ENCODE measurements at regions not wholly inside any gene's neighbourhood (a gene's known extent, or its start where the extent isn't known, plus 50 kb on each side); places are given as distances from the start of the nearest gene placed in this dataset.

DNA sequence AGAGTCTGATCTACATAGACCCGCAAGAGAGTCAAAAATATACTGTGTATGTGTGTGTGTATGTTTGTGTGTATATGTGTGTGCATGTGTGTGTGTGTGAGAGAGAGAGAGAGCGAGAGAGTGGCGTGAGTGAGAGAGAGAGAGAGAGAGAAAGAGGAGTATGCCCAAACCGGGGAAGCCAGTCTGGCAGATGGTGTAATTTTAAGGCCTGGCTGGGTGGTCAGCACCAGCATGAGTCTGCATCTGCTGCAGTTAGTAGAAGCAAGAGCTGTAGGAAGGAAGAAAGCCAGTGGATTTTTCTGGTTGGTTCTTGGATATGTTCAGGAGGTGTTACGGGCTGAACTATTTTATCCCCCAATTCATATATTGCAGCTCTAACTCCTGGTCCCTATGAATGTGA is 75.2 kb downstream of the ACTBL2 start:
- DNase-seq: no peak
- Histone ChIP-seq H3K4me2 (replicated peaks; ENCODE audit: extremely low read depth, low read length, poor library complexity, severe bottlenecking) (no peak overlapping the region), H3K79me2 (ENCODE audit: insufficient read depth, low read length) (no peaks in the 10 kb centered on the region), H3K4me3 (replicated peaks in 1 of 3; ENCODE audit: low read depth in 2 of 3, low read length in 3 of 3) (no peak overlapping the region), H4K20me1 (ENCODE audit: insufficient read depth, low read length) (no peaks in the 10 kb centered on the region), H3K27ac (ENCODE audit: low read depth in 1 of 2, low read length in 2 of 2) (no peak overlapping the region), H3K27me3 (ENCODE audit: control insufficient read depth in 2 of 2, insufficient read depth in 2 of 2, low read length in 2 of 2) (no peaks in the 10 kb centered on the region), H2AFZ (ENCODE audit: insufficient read depth, low read depth, low read length, poor library complexity, severe bottlenecking) (peak overlapping the region; percentile 26), H3K9me3 (replicated peaks in 1 of 2; ENCODE audit: control insufficient read depth in 1 of 2, insufficient read depth in 1 of 2, low read length in 2 of 2) (no peaks in the 10 kb centered on the region), H3K36me3 (replicated peaks in 1 of 2; ENCODE audit: control insufficient read depth in 1 of 2, insufficient read depth in 2 of 2, low read length in 2 of 2) (no peaks in the 10 kb centered on the region), H3K4me1 (ENCODE audit: control insufficient read depth in 1 of 2, insufficient read depth in 2 of 2, low read length in 2 of 2) (peaks cover 5 to 11% of the 10 kb centered on the region in 2 donors), H3K9ac (ENCODE audit: insufficient read depth, low read length, poor library complexity, severe bottlenecking) (no peak overlapping the region)
- Mint-ChIP-seq H3K36me3 (no peaks in the 10 kb centered on the region), H3K4me1 (peaks cover 5% of the 10 kb centered on the region), H3K4me3 (no peak overlapping the region), H3K27ac (no peak overlapping the region), H3K27me3 (ENCODE audit: low read depth in 3 of 3) (no peaks in the 10 kb centered on the region), H3K9me3 (peaks cover 0 to 7% (median 0%) of the 10 kb centered on the region in 7 donors)
- TF ChIP-seq, protein P1, sequence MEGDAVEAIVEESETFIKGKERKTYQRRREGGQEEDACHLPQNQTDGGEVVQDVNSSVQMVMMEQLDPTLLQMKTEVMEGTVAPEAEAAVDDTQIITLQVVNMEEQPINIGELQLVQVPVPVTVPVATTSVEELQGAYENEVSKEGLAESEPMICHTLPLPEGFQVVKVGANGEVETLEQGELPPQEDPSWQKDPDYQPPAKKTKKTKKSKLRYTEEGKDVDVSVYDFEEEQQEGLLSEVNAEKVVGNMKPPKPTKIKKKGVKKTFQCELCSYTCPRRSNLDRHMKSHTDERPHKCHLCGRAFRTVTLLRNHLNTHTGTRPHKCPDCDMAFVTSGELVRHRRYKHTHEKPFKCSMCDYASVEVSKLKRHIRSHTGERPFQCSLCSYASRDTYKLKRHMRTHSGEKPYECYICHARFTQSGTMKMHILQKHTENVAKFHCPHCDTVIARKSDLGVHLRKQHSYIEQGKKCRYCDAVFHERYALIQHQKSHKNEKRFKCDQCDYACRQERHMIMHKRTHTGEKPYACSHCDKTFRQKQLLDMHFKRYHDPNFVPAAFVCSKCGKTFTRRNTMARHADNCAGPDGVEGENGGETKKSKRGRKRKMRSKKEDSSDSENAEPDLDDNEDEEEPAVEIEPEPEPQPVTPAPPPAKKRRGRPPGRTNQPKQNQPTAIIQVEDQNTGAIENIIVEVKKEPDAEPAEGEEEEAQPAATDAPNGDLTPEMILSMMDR (IDR thresholded peaks at IDR 0.05): no peak
- 29% methylated on average over 4 of the region's 5 CpGs for WGBS (ENCODE audit: insufficient coverage)
- intact Hi-C loops (cut with micrococcal nuclease): no loop called here

- no peaks in the 10 kb centered on the region for H3K9me3 ChIP-seq (replicated peaks in 1 of 2; ENCODE audit: control insufficient read depth in 1 of 2, insufficient read depth in 1 of 2, low read length in 2 of 2)
- no peak overlapping the region for H3K4me2 ChIP-seq (replicated peaks; ENCODE audit: extremely low read depth, low read length, poor library complexity, severe bottlenecking)
- Mint-ChIP-seq H3K27me3 (ENCODE audit: low read depth in 3 of 3) (no peaks in the 10 kb centered on the region), H3K4me1 (peaks cover 5% of the 10 kb centered on the region), H3K36me3 (no peaks in the 10 kb centered on the region), H3K9me3 (peaks cover 0 to 7% (median 0%) of the 10 kb centered on the region in 7 donors), H3K27ac (no peak overlapping the region), H3K4me3 (no peak overlapping the region)
- peaks cover 5 to 11% of the 10 kb centered on the region in 2 donors for H3K4me1 ChIP-seq (ENCODE audit: control insufficient read depth in 1 of 2, insufficient read depth in 2 of 2, low read length in 2 of 2)
- no peaks in the 10 kb centered on the region for H3K79me2 ChIP-seq (ENCODE audit: insufficient read depth, low read length)
- H3K27ac ChIP-seq (ENCODE audit: low read depth in 1 of 2, low read length in 2 of 2): no peak overlapping the region
- TF ChIP-seq, protein P1 (IDR thresholded peaks at IDR 0.05): no peak
- H3K9ac ChIP-seq (ENCODE audit: insufficient read depth, low read length, poor library complexity, severe bottlenecking): no peak overlapping the region
- H2AFZ ChIP-seq (ENCODE audit: insufficient read depth, low read depth, low read length, poor library complexity, severe bottlenecking): no peak overlapping the region
- intact Hi-C loops (cut with micrococcal nuclease): no loop called here
- no peaks in the 10 kb centered on the region for H3K36me3 ChIP-seq (replicated peaks in 1 of 2; ENCODE audit: control insufficient read depth in 1 of 2, insufficient read depth in 2 of 2, low read length in 2 of 2)
- H4K20me1 ChIP-seq (ENCODE audit: insufficient read depth, low read length): no peaks in the 10 kb centered on the region
- H3K4me3 ChIP-seq (replicated peaks in 1 of 3; ENCODE audit: low read depth in 2 of 3, low read length in 3 of 3): no peak overlapping the region
- WGBS (ENCODE audit: insufficient coverage): 76% methylated on average over 2 of the region's 2 CpGs
- no peaks in the 10 kb centered on the region for H3K27me3 ChIP-seq (ENCODE audit: control insufficient read depth in 2 of 2, insufficient read depth in 2 of 2, low read length in 2 of 2)
- DNase-seq: no peak
Observed at GRCh38 chr5:57406641-57407040, 76.0 kb downstream of the ACTBL2 start.
